ENCODE measurements at regions not wholly inside any gene's neighbourhood (a gene's known extent, or its start where the extent isn't known, plus 50 kb on each side); places are given as distances from the start of the nearest gene placed in this dataset.
"Not testable (repeated sequence)": the region's sequence is repeated elsewhere in the genome, so short reads cannot be mapped to it uniquely, and the experiment has no call there.

DNA sequence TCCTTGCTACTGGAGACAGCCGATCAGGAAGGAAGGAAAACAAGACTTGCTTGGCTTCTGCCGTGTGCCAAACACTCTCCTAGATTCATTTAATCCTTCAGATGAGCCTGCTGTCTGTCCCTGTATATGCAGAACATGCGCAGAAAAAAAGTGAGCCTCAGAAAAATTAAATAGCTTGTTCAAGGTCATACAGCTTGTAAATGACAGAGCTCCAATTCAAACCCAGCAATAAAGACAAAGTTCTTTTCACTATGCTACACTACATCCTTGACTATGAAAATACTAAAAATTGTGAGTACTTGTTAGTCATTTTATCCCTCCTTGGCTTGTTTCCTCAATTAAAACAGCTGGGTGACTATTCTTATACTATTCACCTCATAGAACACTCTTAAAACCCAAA lies 121.4 kb downstream of the KCNRG start:
- no peak overlapping the region for H3K4me3 ChIP-seq (ENCODE audit: low read depth, low read length)
- TF ChIP-seq, protein P1, sequence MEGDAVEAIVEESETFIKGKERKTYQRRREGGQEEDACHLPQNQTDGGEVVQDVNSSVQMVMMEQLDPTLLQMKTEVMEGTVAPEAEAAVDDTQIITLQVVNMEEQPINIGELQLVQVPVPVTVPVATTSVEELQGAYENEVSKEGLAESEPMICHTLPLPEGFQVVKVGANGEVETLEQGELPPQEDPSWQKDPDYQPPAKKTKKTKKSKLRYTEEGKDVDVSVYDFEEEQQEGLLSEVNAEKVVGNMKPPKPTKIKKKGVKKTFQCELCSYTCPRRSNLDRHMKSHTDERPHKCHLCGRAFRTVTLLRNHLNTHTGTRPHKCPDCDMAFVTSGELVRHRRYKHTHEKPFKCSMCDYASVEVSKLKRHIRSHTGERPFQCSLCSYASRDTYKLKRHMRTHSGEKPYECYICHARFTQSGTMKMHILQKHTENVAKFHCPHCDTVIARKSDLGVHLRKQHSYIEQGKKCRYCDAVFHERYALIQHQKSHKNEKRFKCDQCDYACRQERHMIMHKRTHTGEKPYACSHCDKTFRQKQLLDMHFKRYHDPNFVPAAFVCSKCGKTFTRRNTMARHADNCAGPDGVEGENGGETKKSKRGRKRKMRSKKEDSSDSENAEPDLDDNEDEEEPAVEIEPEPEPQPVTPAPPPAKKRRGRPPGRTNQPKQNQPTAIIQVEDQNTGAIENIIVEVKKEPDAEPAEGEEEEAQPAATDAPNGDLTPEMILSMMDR (IDR thresholded peaks at IDR 0.05; ENCODE audit: borderline replicate concordance, insufficient read depth, low read depth, low read length): no peak

DNA sequence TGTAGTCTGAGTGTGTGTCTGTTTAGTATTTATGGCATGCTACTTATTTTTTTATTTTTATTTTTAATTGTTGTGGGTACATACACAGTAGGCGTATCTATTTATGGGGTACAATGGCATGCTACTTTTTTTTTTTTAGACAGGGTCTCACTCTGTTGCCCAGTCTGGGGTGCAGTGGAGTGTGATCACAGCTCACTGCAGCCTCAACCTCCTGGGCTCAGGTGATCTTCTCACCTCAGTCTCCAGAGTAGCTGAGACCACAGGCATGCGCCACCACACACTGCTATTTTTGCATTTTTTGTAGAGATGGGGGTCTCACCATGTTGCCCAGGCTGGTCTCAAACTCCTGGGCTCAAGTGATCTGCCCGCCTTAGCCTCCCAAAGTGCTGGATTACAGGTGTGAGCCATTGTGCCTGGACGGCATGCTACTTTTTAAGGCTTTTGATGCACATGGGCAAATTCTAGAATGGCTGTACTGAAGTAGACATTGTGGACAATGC lies 124.2 kb downstream of the KCNRG start:
- not testable (repeated sequence) for H3K4me3 ChIP-seq (ENCODE audit: low read depth, low read length)

DNA sequence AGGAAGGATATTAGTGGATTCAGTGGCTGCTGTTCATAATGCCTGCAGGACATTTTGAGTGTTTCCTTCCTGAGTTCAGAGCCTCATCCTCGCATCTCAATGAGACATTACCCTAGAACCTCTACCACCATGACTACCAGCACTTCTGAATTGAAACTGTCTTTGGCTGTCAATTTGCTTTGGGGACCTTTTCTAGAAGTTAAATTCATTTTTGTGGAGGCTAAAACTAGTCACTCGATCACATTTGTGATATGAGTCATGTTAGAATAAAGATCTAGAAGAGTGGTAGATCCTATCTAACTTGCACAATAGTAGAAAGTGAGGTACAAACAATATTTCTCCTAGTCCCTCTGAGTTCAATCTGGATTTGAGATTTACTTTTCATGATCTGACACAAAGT lies 124.9 kb downstream of the KCNRG start:
- no peak overlapping the region for H3K4me3 ChIP-seq (ENCODE audit: low read depth, low read length)
- TF ChIP-seq, protein P1 (IDR thresholded peaks at IDR 0.05; ENCODE audit: borderline replicate concordance, insufficient read depth, low read depth, low read length): no peak

DNA sequence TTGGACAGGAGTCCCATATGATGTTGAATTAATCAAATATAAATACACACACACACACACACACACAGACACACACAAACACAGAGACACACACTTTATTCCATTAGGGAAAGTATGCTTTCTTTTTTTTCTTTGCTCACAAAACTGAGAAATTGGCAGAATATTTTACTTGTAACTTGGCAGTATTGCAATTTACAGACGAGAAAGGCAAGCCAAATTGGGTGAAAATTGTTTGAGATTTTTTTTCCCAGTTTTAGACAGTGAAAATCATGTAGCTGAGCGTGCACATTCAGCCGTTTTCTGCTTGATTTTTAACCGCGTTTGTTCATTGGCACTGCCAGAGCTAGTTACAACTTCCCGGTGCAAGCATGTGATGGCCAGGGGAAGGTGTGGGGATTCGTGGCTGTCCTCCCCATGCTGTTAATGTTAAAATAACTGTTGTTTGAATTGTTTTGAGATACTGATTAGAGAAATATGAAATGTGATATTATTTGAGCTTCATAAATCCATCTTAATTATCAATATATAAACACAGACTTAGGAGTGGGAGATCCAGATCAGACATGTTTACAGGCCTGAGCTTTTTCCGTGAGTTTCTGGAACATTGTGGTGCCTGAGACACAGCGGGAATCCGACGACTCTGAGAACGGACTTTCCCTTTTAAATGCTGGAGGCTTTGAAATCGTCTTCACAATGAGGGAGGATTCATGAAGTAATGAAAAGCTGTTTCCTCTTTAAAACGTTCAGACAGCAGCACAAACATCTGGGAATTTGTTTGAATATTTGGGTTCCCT lies 125.5 kb downstream of the KCNRG start:
- no peak overlapping the region for H3K4me3 ChIP-seq (ENCODE audit: low read depth, low read length)
- TF ChIP-seq, protein P1 (IDR thresholded peaks at IDR 0.05; ENCODE audit: borderline replicate concordance, insufficient read depth, low read depth, low read length): no peak

DNA sequence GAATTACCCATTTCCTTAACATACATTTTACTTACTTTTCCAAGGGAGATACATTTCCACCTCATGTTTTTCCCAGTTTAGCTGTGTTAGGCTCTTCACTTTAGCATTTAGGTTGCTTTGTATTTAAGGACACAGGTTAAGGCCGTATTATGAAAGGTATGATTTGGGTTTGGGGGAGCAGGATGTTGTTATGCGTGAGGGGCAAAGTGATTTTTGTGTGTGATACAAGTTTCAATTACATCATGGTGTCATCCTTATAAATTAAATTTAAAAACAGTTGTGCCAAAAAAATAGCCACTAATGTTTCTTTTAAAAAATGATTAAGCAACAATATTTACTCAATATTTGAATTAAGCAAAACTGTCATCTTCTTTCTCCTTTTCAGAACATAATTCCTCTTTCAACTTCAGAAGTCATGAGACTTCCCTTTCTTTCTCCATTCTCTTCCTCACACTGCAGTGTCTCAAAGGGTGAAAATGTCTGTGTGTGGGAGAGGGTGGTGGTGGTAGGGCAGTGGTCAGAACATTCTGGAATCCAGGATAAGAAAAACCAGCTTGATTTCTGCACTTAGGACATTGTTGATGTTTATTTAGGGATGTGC lies 126.2 kb downstream of the KCNRG start:
- TF ChIP-seq, protein P1 (IDR thresholded peaks at IDR 0.05; ENCODE audit: borderline replicate concordance, insufficient read depth, low read depth, low read length): no peak

DNA sequence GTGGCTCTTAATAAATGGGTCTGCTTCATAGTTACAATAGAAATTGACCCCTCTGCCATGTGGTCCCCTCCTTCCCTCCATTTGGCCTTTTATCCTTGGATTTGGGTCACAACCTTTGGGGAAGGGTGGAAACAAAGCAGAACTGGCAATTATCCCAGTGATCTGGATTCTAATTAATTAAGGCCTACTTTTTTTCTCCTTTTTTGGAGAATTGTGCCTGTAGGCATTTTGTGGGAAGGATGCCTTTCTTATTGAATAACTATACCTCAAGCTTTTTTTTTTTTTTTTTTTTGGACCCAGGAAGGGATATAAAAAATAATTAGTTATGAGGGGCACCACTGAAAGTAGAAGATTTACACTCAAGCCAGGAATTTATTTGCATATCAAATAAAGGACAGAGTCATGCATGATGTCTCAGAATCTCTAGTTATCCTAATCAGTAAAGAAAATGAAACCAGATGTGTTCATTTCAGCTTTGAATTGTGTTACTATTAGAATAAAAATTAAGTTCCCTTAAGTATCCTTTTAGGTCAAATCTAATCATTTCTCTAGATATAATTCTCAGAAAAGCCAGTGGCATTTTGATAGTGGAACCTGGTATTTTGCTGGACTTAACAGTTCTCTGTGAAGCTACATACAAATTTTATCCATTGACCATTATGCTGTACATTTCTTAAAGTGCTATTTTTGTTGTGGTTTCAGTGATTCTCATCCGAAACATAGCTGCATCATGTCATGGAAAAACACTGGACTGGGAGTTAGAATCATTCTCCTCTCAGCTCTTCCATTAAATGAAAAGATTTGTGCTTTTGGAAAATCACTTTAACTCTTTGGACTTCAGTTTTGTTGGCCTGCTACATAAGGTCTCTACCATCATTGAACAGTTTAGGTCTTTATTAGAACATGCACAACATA lies 129.3 kb downstream of the KCNRG start:
- TF ChIP-seq, protein P1 (IDR thresholded peaks at IDR 0.05; ENCODE audit: borderline replicate concordance, insufficient read depth, low read depth, low read length): no peak
- H3K4me3 ChIP-seq (ENCODE audit: low read depth, low read length): no peak overlapping the region

More for the DNA sequence above, 126.2 kb downstream of the KCNRG start:
- no peak overlapping the region for H3K4me3 ChIP-seq (ENCODE audit: low read depth, low read length)

DNA sequence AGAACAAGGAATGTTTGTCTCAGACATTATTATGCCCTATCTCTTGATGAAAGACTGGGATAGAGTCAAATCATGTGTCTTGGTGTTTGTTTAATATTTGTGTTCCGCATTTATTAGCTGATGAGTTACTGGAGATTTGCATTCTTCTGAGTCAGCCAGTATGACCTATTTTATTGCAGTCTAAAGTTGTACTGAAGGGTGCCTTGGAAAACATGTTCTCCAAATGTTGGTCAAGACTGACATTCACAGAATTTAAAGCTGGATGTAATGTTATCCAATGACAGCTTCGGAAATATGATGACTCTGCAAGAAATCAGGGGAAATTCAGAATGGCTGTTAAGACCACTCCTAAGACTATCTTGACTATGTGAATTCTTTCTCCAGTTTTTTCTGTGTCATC lies 134.0 kb downstream of the KCNRG start:
- TF ChIP-seq, protein P1 (IDR thresholded peaks at IDR 0.05; ENCODE audit: borderline replicate concordance, insufficient read depth, low read depth, low read length): no peak
- no peak overlapping the region for H3K4me3 ChIP-seq (ENCODE audit: low read depth, low read length)
